SJSA1 (cell line): ENCODE measurements at regions not wholly inside any gene's neighbourhood (a gene's known extent, or its start where the extent isn't known, plus 50 kb on each side); places are given as distances from the start of the nearest gene placed in this dataset.

Experiments used
- DNase-seq, 2 experiments: peaks; one replicate each; pipeline ENCODE4 v3.0.0-alpha.2; 2015 to 2020; ENCODE audit warnings: low spot score in 2 of 2, low read depth in 1 of 2
- H3K27ac ChIP-seq: fragments of 250-450 bp; sonication (Bioruptor Pico); 2 replicates; pipeline ENCODE4 v1.5.1; 2020; ENCODE audit warnings: mild to moderate bottlenecking, moderate library complexity
- H3K27me3 ChIP-seq: fragments of 250-450 bp; sonication (Bioruptor Pico); replicated peaks from 2 replicates; pipeline ENCODE4 v1.5.1; 2020; ENCODE audit warnings: mild to moderate bottlenecking, moderate library complexity
- H3K36me3 ChIP-seq: fragments of 250-450 bp; sonication (Bioruptor Pico); 2 replicates; pipeline ENCODE4 v1.5.1; 2020; ENCODE audit warnings: mild to moderate bottlenecking
- H3K4me1 ChIP-seq: fragments of 250-450 bp; sonication (Bioruptor Pico); replicated peaks from 2 replicates; pipeline ENCODE4 v1.6.1; 2021; ENCODE audit warnings: mild to moderate bottlenecking
- H3K4me3 ChIP-seq: fragments of 250-450 bp; sonication (Bioruptor Pico); 2 replicates; pipeline ENCODE4 v1.5.1; 2020; ENCODE audit warnings: mild to moderate bottlenecking
- H3K9me3 ChIP-seq: fragments of 250-450 bp; sonication (Bioruptor Pico); replicated peaks from 2 replicates; pipeline ENCODE4 v1.5.1; 2020; ENCODE audit warnings: mild to moderate bottlenecking

DNA sequence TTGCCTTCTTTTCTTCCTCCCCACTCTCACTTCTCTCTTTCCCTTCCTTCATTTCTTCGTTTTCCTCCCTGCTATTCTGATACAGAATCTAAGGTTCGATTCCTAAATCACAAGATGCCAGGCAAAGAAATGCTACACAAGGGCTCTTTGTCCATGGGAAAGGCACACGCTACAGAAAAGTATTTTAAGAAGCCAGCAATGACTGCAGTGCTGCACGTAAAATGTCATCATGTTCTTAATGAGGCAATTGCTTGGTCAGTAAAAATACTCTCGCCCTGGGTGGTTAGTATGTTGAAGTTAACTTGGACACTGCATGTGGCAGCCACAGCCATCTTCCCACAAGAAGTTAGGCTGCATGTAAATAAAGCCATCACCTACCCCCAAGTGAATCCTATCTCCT is 178.4 kb downstream of the DHX15 start:
- Histone ChIP-seq H3K27ac (no peak overlapping the region), H3K27me3 (no peaks in the 10 kb centered on the region), H3K4me3 (no peak overlapping the region), H3K36me3 (no peaks in the 10 kb centered on the region), H3K4me1 (no peaks in the 10 kb centered on the region), H3K9me3 (no peaks in the 10 kb centered on the region)
- DNase-seq, result no peak

DNA sequence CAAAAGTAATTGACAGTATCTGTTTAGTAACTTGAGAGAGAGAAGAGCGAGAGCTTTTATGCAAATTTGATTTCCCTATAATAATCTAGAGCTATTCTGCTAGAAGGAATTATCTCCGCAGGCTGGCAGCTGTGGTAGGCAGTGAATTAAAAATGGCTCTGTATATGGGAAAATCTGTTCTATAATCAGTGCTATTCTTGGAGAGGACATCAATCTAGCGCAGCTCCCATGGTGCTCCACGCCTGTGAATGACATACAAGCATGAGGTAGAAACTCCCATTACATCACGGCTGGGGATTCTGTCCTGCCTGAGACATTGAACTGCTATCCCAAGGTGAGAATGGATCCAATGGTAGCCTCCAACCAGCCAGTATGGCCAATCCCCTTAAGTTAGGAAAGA is 179.0 kb downstream of the DHX15 start:
- Histone ChIP-seq H3K4me3 (no peak overlapping the region), H3K27me3 (no peaks in the 10 kb centered on the region), H3K9me3 (no peaks in the 10 kb centered on the region), H3K27ac (no peak overlapping the region), H3K36me3 (no peaks in the 10 kb centered on the region), H3K4me1 (no peaks in the 10 kb centered on the region)
- DNase-seq, result no peak

DNA sequence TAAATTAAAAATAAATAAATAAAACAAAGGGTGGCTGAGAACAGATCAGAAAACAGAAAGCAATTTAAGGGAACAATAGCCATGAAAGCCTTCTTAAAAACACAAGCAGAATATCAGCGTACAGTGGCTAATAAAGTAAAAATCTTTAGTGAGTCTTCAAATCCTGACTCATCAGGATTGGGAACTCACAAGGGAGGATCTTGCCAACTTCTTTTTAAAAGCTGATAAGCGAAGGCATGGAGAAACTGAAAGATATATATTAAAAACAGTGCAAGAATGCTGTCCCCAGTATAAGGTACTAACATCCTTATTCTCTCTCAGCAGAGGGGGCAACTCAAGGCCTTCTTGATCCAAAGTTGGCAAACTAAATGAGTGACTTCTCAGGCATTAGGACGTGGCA is 180.1 kb downstream of the DHX15 start:
- no peaks in the 10 kb centered on the region for H3K4me1 ChIP-seq
- no peak for DNase-seq
- H3K4me3 ChIP-seq, result no peak overlapping the region
- no peaks in the 10 kb centered on the region for H3K9me3 ChIP-seq
- H3K27ac ChIP-seq, result no peak overlapping the region
- H3K27me3 ChIP-seq, result no peaks in the 10 kb centered on the region
- H3K36me3 ChIP-seq, result no peaks in the 10 kb centered on the region

DNA sequence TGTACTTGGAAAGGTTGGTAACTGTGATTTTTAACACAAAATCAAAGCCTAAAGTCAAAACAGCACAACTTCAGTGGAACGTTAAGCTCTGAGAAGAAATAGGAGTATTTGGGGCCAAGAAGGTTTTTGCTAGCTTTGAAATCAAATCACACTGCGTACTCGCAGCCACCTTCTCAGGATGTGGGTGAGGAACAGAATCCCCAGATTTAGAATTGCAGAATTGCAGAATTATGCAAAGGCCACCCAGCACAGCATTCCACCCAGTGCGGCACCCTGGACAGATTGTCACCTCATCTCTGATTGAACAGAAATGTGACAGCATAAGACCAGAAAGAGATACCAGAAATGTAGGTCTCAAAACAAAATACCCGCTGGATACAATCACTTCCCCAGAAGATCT is 181.1 kb downstream of the DHX15 start:
- Histone ChIP-seq H3K27ac (no peak overlapping the region), H3K4me3 (no peak overlapping the region), H3K9me3 (no peaks in the 10 kb centered on the region), H3K27me3 (no peaks in the 10 kb centered on the region), H3K4me1 (no peaks in the 10 kb centered on the region), H3K36me3 (no peaks in the 10 kb centered on the region)
- no peak for DNase-seq

DNA sequence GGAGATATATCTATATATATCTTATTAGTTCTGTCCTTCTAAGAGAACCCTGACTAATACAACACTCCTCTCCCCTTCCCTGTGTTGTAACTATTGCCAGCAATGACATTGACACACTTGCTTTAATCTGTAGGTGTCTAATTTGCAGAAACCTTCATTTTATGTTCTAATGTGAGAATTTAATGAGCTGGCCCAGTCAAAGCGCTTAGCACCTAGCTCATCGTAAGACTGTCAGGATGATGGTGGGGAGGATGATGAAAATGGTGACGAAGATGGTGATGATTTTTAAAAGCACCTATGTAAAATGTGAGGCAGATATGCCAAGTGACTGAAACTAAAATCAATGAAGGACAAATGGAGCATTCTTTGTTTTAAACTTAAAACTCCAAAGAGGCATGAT is 183.8 kb downstream of the DHX15 start:
- no peak for DNase-seq
- Histone ChIP-seq H3K27me3 (no peaks in the 10 kb centered on the region), H3K4me3 (no peak overlapping the region), H3K9me3 (no peaks in the 10 kb centered on the region), H3K36me3 (no peaks in the 10 kb centered on the region), H3K27ac (no peak overlapping the region), H3K4me1 (no peaks in the 10 kb centered on the region)

DNA sequence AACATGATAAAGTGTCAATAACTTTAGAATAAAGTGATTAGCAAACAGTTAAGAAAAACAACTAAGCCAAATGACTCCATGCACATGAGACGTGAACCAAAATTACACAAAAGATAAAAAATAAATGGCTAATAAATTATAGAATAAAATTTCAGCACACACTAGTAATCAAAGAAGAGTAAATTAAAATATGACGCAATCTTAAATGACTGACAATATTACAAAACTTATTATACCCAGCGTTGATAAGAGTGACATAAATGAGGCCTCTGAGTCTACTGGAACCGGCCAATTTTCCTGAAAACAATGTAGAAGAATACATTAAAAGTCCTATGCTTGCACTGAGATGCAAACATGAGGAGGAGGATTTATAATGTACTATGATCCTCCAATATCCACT is 187.4 kb downstream of the DHX15 start:
- H3K27ac ChIP-seq, result no peak overlapping the region
- no peak for DNase-seq
- no peaks in the 10 kb centered on the region for H3K36me3 ChIP-seq
- no peaks in the 10 kb centered on the region for H3K4me1 ChIP-seq
- no peaks in the 10 kb centered on the region for H3K27me3 ChIP-seq
- H3K4me3 ChIP-seq, result no peak overlapping the region
- H3K9me3 ChIP-seq, result no peaks in the 10 kb centered on the region

DNA sequence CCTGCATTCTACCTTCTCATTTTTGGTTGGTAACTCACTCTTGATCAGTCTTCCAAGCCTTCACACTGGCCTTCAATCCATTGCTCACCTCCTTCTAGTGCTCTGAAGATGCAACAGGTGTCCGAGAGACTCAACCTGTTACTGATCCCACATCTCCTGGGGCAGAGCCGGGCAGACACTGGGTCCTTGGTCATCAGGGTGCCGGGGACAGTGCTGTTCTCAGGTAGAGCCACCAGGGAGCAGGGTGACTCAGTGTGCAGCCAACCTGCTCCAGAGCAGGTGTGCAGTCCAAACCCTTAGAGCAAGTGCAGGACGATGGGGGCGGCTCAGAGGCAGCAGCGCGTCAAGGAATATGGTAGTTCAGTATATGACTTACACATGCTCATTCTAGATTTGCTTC is 188.4 kb downstream of the DHX15 start:
- Histone ChIP-seq H3K27ac (no peak overlapping the region), H3K27me3 (no peaks in the 10 kb centered on the region), H3K36me3 (no peaks in the 10 kb centered on the region), H3K9me3 (no peaks in the 10 kb centered on the region), H3K4me1 (no peaks in the 10 kb centered on the region), H3K4me3 (no peak overlapping the region)
- no peak for DNase-seq

DNA sequence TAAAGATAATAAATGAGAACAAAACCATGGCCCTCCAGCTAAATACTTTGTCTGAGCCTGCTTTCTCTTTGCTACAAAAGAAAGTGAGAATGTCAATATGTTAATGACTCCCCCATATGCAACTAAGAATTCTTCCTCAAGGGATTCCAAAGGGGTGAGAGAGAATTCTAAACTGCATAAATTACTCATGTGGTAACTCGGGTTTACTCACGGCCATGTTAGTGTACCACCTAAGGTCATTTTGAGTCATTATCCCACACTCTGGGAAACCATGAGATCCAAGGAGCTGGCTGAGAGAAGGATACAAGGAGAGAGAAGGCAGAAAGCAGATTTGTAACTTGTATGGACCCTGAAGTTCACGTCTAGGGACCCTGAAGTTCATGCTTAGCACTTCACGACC is 190.3 kb downstream of the DHX15 start:
- Histone ChIP-seq H3K4me3 (no peak overlapping the region), H3K4me1 (no peaks in the 10 kb centered on the region), H3K27ac (no peak overlapping the region), H3K27me3 (no peaks in the 10 kb centered on the region), H3K9me3 (no peaks in the 10 kb centered on the region), H3K36me3 (no peaks in the 10 kb centered on the region)
- no peak for DNase-seq

DNA sequence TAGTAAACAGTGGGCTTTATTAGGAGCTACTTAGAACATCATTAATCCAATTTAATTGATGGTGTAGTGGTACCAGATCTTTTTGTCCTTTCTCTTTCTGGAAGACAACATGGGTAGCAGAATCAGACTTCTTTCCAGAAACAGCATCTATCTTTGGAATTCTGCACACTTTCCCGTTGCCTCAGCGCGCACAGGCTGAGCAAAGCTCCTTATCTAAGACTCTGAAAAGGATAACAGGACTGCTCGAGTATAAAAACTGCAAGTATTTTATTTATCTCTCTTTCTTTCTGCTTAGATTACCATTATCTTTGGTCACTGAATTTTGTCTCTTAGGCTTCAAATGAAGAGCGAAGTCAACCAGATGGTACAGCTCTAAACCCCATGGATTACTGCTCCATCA is 191.7 kb downstream of the DHX15 start:
- H3K36me3 ChIP-seq, result no peaks in the 10 kb centered on the region
- no peak overlapping the region for H3K4me3 ChIP-seq
- no peak overlapping the region for H3K27ac ChIP-seq
- no peaks in the 10 kb centered on the region for H3K9me3 ChIP-seq
- DNase-seq, result no peak
- H3K27me3 ChIP-seq, result no peaks in the 10 kb centered on the region
- no peaks in the 10 kb centered on the region for H3K4me1 ChIP-seq

DNA sequence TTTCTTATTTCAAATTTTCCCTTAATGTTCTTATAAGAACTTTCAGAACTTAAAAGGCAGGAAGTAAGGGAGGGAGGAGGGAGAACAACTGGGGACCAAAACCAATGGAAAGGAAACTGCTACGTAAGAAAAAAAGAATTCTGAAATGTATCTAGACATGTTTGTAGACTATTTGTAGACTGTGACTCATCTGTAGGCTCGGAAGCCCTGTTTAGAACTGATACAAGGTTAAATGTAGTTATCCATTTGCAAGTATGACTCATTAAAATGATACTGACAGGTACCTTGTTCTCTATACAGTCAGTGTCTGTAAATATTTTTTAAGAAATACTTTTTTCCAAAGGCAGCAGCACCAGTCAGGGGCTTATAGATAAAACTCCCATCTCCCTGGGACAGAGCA is 202.0 kb downstream of the DHX15 start:
- no peaks in the 10 kb centered on the region for H3K27me3 ChIP-seq
- no peaks in the 10 kb centered on the region for H3K9me3 ChIP-seq
- H3K4me1 ChIP-seq, result no peaks in the 10 kb centered on the region
- H3K36me3 ChIP-seq, result no peaks in the 10 kb centered on the region
- DNase-seq, result no peak
- H3K4me3 ChIP-seq, result no peak overlapping the region
- H3K27ac ChIP-seq, result no peak overlapping the region

DNA sequence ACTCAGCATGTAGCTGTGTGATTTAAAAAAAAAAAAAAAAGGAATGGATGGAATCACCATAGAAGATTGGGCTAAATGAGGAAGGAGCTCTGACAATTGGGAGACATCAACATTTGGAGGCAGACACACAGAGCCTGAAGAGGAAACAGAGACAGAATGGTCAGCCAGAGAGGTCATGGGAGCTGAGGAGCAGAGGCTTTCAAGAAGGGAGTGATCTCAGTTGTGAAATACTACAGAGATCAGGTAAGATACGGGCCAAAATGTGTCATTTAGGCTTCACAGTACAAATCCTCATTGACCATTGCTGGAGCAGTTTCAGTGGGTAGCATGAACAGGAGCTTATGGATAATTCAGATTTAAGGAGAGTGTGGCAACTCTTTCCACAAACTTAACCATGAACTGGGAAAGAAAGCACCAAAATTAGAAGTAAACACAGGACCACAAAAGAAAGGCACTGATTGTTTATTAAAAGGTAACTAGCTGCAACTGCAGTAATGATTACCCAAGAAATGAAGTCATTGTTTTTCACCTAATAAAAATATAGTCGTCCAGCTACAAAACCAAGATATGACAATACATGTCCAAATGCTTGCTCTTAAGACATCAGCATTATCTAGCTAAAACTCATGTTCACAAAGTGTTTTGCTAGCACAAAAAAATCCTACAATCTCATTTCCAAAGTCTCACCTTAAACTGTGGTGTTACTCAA is 203.2 kb downstream of the DHX15 start:
- Histone ChIP-seq H3K4me3 (no peak overlapping the region), H3K27me3 (no peaks in the 10 kb centered on the region), H3K36me3 (no peaks in the 10 kb centered on the region), H3K27ac (no peak overlapping the region), H3K4me1 (no peaks in the 10 kb centered on the region), H3K9me3 (no peaks in the 10 kb centered on the region)
- no peak for DNase-seq

DNA sequence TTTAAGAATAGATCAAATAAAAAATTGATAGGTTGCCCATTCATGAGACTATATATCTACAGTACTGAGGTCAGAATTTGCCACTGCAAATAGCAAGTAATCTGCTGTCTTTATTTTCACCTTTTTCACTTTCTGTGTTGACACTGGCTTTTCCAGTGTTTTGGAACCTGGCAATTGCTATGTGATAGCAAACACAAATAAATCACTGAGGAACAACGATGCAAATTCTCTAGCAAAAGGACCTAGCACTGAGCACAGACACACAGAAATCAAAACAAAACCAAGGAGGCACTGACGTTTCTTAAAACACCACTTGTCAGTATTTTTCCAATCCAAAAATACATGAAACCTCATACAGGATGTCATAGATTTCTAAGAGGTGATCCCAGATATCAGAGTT is 210.7 kb downstream of the DHX15 start:
- no peaks in the 10 kb centered on the region for H3K36me3 ChIP-seq

DNA sequence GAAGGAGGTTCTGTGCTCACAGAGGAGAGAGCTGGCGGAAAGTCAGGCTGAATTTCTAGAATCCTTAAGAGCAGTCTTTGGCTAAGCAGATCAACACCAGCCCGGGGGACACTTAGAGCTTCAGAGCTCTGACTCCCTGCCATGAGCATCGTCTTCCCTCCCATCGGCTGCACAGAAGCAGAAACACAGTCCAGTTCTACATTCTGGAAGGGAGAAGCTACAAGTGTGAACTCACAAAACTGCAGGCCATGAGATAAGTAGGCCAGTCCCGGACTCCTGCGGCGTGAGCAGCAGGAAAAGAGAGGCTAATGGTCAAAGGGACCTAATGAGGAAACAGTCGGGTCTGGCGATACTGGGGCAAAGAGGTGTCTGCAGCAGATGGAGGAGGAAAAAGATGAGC is 211.5 kb downstream of the DHX15 start:
- Histone ChIP-seq H3K36me3 (no peaks in the 10 kb centered on the region), H3K4me3 (no peak overlapping the region), H3K27me3 (no peaks in the 10 kb centered on the region), H3K4me1 (no peaks in the 10 kb centered on the region), H3K9me3 (no peaks in the 10 kb centered on the region), H3K27ac (no peak overlapping the region)
- DNase-seq, result no peak

More for the DNA sequence above, 210.7 kb downstream of the DHX15 start:
- H3K4me3 ChIP-seq, result no peak overlapping the region
- H3K27ac ChIP-seq, result no peak overlapping the region
- H3K9me3 ChIP-seq, result no peaks in the 10 kb centered on the region
- no peak for DNase-seq
- H3K4me1 ChIP-seq, result no peaks in the 10 kb centered on the region
- no peaks in the 10 kb centered on the region for H3K27me3 ChIP-seq

DNA sequence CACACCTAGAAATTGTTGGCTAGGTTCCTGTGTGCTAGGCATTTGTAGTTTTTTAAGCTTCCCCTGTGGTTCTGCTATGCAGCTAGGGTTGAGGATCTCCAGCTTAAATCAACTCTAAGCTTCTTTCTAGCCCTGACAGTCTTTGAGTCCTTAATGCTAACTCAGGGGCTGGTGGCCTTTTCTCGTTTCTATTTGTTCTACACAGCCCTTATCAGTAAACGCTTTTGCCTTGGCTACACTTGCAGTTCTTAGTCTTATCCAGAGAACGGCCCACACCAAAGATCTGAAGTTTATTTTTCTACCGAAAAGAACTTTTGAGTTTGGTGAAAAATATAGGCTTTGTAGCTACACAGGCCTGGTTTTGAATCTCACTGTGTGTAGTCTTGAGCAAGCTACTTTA is 212.0 kb downstream of the DHX15 start:
- Histone ChIP-seq H3K27me3 (no peaks in the 10 kb centered on the region), H3K27ac (no peak overlapping the region), H3K4me1 (no peaks in the 10 kb centered on the region), H3K4me3 (no peak overlapping the region), H3K36me3 (no peaks in the 10 kb centered on the region), H3K9me3 (no peaks in the 10 kb centered on the region)
- no peak for DNase-seq

DNA sequence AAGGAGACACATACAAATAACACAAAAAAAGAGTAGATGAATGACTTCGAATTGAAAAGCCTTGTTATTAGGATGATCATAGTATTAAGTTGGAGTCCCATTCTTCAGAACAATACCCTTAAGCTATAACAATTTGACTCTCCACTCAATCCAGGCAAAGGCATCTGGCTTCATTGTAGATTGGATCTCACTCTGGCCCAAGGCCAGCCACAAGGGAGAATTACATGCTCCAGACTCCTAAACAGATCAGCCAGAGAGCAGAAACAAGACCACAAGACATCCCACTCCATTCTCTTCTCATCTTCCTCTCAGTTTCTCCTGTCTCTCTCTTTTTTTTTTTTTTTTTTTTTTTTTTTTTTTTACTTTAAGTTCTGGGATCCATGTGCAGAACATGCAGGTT is 213.9 kb downstream of the DHX15 start:
- H3K36me3 ChIP-seq, result no peaks in the 10 kb centered on the region
- no peaks in the 10 kb centered on the region for H3K4me1 ChIP-seq
- H3K27ac ChIP-seq, result no peak overlapping the region
- DNase-seq, result no peak
- H3K4me3 ChIP-seq, result no peak overlapping the region
- H3K9me3 ChIP-seq, result no peaks in the 10 kb centered on the region
- H3K27me3 ChIP-seq, result no peaks in the 10 kb centered on the region
